COLO668 (cell line): ENCODE measurements at regions not wholly inside any gene's neighbourhood (a gene's known extent, or its start where the extent isn't known, plus 50 kb on each side); places are given as distances from the start of the nearest gene placed in this dataset.
A peak's percentile ranks its signal among the peaks of the same experiment; 100 is the strongest.

Experiments used
- DNase-seq: peaks from one replicate; lab custom pipeline; 2025; ENCODE audit not compliant: unreplicated experiment; lab: John Stamatoyannopoulos, UW

- DNase-seq, result no peak
These were observed 202.3 kb upstream of the RPL38 start for GRCh38 chr17:74001145-74001544.

GRCh38 chr17:74002241-74002640 lies 201.2 kb upstream of the RPL38 start:
- DNase-seq, result no peak

- DNase-seq, result no peak
These were observed 199.4 kb upstream of the RPL38 start for GRCh38 chr17:74004056-74004455.

DNA sequence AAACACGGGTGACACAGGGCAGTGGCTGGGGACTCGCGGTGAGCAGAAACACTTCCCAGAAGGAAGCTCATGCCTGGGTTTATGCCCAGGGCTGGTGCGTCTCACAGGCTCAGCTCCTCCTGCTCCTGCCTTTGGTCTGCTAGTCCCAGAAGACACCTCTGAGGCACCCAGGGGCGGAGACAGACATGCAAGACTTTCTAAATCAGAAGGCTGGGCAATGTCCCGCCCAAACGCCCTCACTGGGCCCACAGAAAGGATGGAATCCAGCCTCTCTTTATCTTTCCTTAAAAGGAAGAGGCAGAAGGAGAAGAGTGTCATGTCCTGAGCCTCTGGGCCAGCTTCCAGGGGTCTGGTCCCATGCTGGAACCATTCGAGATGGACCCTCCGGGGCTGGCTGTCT lies 197.7 kb upstream of the RPL38 start:
- DNase-seq, result no peak

DNA sequence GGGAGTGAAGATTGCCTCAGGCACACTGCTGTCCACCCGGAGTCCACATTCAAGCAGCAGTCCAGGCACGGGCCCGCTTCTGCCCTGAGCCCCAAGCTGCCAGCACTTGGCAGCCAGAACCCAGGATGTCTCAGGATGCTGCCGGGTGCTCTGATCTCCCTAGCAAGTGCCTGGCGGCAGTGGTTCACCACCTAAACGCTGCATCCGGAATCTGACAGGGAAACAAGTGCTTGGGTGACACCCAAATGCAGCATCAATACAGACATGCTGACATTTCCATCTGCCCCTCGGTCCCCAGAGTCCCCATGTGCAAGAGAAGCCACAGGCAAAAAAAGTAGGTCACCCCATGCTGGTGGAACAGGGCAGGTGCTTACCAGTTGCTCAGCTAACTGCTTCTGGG lies 197.1 kb upstream of the RPL38 start:
- DNase-seq, result no peak

DNA sequence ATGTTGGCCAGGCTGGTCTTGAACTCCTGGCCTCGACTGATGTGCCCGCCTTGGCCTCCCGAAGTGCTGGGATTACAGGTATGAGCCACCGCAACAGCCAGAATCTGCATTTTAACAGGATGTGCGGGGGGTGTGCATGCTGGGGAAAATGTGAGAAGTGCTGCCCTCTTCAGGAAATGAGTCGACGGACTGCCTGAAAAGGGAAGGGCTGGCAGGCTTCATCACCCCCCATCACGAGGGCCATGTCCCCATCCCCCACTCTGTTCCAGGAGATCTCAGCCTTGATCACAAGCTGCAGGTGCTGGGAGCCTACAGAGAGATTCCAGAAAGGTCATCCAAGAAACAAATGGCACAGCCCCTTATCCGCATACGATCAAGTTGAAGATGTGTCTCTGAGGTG lies 195.3 kb upstream of the RPL38 start:
- DNase-seq, result peak; percentile 13

DNA sequence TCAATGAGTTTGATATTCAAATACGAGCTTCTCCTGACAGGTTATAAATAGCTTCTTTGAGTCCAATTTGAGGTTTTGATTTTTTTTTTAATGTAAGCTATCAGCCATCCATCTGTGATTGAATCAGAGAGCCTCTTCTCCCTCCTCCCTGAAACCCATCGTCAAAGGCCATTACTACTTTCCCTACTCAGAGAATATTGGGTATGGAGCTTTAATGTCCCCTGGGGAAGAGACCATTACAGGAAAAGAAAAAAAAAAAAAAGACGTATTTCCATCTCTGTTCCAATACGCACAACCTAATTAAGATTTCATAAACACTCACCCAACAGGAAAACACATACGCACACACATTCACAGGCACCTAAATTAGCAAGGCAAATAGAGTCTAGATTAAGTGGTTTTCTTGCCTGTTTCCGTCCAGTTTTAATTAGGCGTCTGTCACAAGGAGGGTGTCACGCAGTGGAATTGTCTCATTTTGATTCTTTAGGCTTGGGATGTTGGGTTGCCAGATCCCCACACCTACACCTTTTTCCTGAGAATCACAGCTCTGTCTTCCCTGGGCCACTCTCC lies 194.3 kb upstream of the RPL38 start:
- no peak for DNase-seq

DNA sequence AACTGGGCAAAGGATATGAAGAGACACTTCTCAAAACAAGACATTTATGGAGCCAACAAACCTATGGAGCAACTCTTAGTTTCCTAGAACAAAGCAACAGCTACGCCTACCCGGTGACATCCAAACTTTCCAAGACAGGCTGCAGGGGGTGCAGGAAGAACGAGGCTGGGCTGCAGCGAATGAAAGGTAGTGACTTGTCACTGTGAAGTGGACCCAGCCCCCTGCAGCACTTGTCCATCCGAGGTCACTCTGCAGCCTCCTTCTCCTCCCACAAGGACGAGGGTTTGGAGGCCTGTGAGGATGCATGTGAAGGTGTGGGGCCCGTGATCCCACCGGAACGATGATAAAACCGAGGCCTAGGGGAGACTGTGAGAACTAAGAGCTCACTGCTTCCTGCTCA lies 192.6 kb upstream of the RPL38 start:
- no peak for DNase-seq

DNA sequence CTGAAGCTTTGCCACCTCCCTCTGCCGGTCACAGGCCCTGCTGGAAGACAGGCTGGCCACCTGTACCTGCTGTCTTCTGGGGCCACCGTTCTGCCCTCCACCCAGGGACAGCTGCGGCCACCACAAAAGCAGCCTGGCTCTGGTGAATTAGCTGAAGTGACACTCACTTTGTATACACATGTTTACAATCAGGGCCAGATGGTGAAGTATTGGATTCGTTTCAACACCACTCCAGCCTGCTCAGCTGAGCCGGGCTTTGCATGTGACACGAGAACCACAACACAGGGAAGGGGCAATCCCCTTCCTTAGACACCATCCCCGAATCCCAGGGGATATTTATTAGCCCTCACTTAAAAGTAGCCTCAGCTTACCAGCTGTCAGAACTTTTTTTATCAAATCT lies 191.5 kb upstream of the RPL38 start:
- peak; percentile 83 for DNase-seq

DNA sequence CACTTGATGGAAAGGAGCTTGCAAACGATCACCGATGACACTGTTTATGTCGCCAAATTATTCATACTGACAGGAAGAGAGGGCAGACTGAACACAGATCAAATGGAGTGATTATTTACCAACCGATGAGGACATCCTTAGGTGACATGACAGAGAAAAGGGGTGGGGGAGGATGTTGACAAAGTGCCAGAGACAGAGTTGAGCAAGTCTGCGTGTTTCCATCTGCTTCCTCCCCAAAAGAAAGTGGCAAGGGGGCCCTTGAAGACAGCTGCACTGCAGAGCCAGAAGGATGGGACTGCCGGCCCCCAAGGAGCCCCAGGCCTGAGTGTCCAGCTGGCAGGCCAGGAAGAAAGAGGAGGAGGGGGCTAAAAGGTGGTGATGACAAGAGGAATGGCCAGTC lies 191.0 kb upstream of the RPL38 start:
- peak; percentile 41 for DNase-seq

DNA sequence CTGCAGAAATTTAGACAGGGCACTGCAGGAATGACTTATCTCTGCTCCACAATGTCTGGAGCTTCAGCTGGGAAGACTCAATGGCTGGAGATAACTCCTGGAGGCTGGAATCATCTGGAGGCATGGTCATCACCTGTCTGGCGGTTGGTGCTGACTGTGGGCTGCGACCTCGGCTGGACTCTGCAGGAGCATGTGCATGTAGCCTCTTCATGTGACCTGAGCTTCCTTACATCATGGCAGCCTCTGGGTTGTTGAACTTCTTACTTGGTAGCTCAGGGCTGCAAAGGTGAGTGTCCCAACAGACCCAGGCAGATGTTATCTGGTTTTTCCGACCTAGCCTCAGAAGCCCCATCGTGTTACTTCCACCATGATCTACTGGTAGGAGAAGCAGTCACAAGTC lies 188.2 kb upstream of the RPL38 start:
- DNase-seq, result no peak

GRCh38 chr17:74015990-74016389 lies 187.5 kb upstream of the RPL38 start:
- no peak for DNase-seq

DNA sequence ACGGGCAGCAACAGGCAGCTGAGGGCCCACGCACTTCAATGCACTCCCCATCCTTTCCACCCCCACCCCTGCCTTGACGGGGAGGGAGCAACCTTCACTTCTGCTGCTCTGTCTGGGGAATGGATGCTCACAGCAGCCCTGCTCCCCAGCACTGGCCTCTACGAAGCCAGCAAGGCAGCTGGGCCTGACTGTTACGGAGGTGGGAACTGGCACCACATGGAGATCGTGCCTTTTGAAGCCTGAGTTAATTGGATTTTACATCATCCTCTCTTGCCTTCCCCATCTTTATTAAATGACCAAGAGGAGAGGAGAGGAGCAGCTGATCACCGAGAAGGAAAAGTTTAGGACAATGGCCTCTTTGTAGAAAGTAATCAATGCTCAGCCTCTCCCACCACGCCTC lies 187.0 kb upstream of the RPL38 start:
- DNase-seq, result no peak

DNA sequence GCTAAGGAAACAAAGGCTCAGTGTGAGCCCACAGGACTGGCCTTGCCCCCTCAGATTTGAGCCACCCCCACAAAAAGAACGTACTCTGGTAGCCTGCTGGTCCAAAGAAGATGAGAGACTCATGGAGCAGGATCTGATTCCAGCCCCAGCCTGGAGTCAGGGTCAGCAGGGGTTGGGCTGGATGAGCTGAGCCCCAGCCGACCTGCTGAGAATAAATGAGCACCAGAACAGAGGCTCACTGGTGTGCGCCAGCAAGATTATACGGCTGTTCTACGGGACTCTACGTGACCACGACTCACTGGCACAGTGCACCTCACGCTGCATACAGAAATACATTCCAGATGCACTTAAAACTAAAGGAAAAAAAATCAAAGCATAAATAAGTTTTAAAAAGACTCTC lies 186.0 kb upstream of the RPL38 start:
- no peak for DNase-seq

GRCh38 chr17:74018115-74018514 lies 185.4 kb upstream of the RPL38 start:
- DNase-seq, result no peak

- no peak for DNase-seq
These were observed 184.2 kb upstream of the RPL38 start for GRCh38 chr17:74019271-74019670.

DNA sequence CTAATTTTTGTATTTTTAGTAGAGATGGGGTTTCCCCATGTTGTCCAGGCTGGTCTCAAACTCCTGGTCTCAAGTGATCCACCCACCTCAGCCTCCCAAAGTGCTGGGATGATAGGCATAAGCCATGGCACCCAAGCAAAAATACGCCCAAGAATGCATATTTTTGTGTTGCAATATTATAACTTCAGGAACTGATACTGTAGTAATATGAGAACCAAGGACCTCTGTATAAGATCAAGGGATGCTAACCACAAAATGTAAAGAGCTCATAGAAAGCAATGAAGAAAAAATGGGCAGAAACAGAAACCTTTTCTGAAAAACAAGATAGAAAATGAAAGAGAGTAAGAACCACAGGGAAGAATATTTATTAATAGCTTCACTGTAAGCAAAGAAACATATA lies 183.6 kb upstream of the RPL38 start:
- DNase-seq, result no peak

DNA sequence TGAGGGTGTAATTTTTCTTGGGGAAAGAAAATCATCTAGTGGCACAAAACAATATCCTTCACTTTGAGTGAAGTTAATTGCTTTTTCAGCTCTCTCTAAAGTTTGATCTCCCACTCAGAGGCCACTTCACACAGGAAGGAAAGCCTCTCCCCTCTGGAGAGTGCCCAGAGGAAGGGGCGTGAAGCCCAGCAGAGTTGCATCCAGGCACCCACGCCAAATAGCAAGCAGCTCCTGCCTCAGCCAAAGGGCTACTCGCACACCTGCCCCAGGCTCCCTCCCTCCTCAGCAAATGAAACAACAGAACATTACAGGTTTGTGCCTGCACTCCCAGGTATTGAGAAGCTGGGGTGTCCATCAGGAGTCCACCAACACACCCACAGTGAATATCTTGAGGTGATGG lies 183.0 kb upstream of the RPL38 start:
- DNase-seq, result peak; percentile 2

DNA sequence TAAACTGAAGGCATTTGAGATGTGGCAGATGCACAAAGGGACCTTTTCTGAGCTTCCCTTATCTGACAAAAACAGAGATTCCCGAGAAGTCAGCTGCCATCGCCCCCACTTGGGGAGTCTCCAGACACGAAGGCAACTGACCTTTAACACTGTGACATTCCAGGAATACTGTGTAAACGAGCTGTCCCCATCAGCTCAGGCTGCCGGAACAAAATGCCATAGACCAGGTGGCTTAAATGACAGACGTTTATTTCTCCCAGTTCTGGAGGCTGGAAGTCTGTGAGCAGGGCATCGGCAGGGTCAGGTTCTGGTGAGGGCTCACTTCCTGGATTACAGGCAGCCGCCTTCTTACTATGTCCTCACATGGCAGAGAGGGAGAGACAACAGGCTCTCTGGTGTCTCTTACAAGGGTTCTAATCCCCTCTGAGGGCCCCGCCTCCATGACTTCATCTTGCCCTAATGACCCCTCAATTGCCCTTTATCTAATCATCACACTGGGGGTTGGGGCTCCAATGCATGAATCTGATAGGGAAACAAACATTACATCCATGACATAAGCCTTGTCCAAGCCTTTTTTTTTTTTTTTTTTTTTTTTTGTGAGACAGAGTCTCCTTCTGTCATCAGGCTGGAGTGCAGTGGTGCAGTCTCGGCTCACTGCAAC lies 178.5 kb upstream of the RPL38 start:
- no peak for DNase-seq

DNA sequence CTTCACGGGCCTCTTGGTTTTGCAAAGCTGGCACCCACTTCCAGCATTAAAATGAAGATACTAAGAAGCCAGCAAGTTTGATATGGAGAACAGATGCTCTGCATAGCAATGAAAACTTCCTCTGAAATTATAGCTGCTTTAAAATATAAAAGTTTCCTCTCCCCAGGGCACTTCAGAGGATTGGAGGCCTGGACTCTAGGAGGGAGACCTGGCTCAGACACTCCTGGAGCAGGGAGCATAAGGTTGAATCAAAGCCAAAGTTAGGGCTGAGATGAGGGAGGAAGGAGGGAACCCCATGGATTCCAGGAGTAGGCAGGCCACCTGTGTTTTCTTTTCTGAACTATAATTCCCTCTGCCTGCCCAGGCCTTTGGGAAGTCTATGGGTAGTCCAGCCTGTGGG lies 176.0 kb upstream of the RPL38 start:
- DNase-seq, result no peak

GRCh38 chr17:74028354-74029116 lies 174.9 kb upstream of the RPL38 start:
- no peak for DNase-seq

GRCh38 chr17:74031316-74032090 lies 172.0 kb upstream of the RPL38 start:
- no peak for DNase-seq
